Smooth muscle cell (in vitro differentiated cells): ENCODE measurements at regions not wholly inside any gene's neighbourhood (a gene's known extent, or its start where the extent isn't known, plus 50 kb on each side); places are given as distances from the start of the nearest gene placed in this dataset.

Source experiments
- DNase-seq: peaks from one replicate; lab custom pipeline; 2025; ENCODE audit not compliant: unreplicated experiment; lab: John Stamatoyannopoulos, UW
- H2AFZ ChIP-seq: fragments of 200-600 bp; sonication (generic); 2 replicates; pipeline ENCODE4 v1.6.0; 2016; ENCODE audit warnings: antibody characterized with exemption, low read depth, mild to moderate bottlenecking
- H3F3A ChIP-seq: fragments of 200-600 bp; sonication (generic); 2 replicates; pipeline ENCODE4 v1.6.0; 2017; ENCODE audit warnings: antibody characterized with exemption, low read depth
- H3K27ac ChIP-seq: fragments of 200-600 bp; sonication (generic); 2 replicates; pipeline ENCODE4 v1.5.1; 2016; ENCODE audit warnings: low read depth, mild to moderate bottlenecking
- H3K27me3 ChIP-seq: fragments of 200-600 bp; sonication (generic); 2 replicates; pipeline ENCODE4 v1.6.1; 2016; ENCODE audit warnings: low read depth, mild to moderate bottlenecking
- H3K36me3 ChIP-seq: fragments of 200-600 bp; sonication (generic); 2 replicates; pipeline ENCODE4 v1.5.1; 2016; ENCODE audit warnings: low read depth
- H3K4me1 ChIP-seq: fragments of 200-600 bp; sonication (generic); 2 replicates; pipeline ENCODE4 v1.5.1; 2016; ENCODE audit warnings: low read depth
- H3K4me2 ChIP-seq: fragments of 200-600 bp; sonication (generic); 2 replicates; pipeline ENCODE4 v1.6.0; 2016; ENCODE audit warnings: mild to moderate bottlenecking
- H3K4me3 ChIP-seq: fragments of 200-600 bp; sonication (generic); 2 replicates; pipeline ENCODE4 v1.5.1; 2016; ENCODE audit warnings: mild to moderate bottlenecking
- H3K79me2 ChIP-seq: fragments of 200-600 bp; sonication (generic); 2 replicates; pipeline ENCODE4 v1.6.0; 2016; ENCODE audit warnings: low read depth, mild to moderate bottlenecking
- H3K9ac ChIP-seq: fragments of 200-600 bp; sonication (generic); 2 replicates; pipeline ENCODE4 v1.6.0; 2016; ENCODE audit warnings: low read depth
- H3K9me3 ChIP-seq: fragments of 200-600 bp; sonication (generic); replicated peaks from 2 replicates; pipeline ENCODE4 v1.5.1; 2016; ENCODE audit warnings: low read depth
- H4K20me1 ChIP-seq: fragments of 200-600 bp; sonication (generic); 2 replicates; pipeline ENCODE4 v1.6.0; 2016; ENCODE audit warnings: low read depth
- WGBS: methylation state at CpG from one replicate; pipeline ENCODE4 v1.1.7; 2016; ENCODE audit warnings: low lambda C conversion rate; 5-methylcytosine and 5-hydroxymethylcytosine counted together
- TF ChIP-seq, protein P1 (sequence below): fragments of 200-600 bp; sonication (generic); IDR thresholded peaks from 2 replicates; pipeline ENCODE4 v1.5.1; 2017; ENCODE audit warnings: borderline replicate concordance, mild to moderate bottlenecking, antibody characterized with exemption; ENCODE audit not compliant: insufficient read depth, poor library complexity, severe bottlenecking

DNA sequence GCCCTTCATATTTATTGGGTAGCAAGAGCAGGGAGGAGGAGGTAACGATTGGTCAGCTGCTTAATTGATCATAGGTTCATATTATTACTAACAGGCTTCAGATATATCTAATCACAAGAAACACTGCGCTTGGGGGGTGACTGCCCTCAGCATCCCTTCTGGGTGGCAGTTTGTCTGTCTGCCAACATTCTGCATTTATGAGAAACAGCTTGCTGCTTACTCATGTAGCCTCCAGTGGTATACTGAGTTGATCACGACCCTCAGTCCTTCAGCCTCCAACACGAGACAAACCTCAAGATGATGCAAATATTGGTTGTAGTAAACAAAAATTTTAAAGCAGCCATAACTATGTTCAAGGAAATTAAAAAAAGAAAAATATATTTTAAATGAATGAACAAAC, 657.8 kb upstream of the PHF14 start:
- Histone ChIP-seq H3K4me2 (no peak overlapping the region), H3K27ac (no peak overlapping the region), H3K9me3 (no peaks in the 10 kb centered on the region), H3F3A (no peaks in the 10 kb centered on the region), H2AFZ (no peak overlapping the region), H4K20me1 (no peaks in the 10 kb centered on the region), H3K9ac (no peak overlapping the region), H3K36me3 (no peaks in the 10 kb centered on the region), H3K4me1 (no peaks in the 10 kb centered on the region), H3K27me3 (no peaks in the 10 kb centered on the region), H3K4me3 (no peak overlapping the region), H3K79me2 (no peaks in the 10 kb centered on the region)
- TF ChIP-seq, protein P1, sequence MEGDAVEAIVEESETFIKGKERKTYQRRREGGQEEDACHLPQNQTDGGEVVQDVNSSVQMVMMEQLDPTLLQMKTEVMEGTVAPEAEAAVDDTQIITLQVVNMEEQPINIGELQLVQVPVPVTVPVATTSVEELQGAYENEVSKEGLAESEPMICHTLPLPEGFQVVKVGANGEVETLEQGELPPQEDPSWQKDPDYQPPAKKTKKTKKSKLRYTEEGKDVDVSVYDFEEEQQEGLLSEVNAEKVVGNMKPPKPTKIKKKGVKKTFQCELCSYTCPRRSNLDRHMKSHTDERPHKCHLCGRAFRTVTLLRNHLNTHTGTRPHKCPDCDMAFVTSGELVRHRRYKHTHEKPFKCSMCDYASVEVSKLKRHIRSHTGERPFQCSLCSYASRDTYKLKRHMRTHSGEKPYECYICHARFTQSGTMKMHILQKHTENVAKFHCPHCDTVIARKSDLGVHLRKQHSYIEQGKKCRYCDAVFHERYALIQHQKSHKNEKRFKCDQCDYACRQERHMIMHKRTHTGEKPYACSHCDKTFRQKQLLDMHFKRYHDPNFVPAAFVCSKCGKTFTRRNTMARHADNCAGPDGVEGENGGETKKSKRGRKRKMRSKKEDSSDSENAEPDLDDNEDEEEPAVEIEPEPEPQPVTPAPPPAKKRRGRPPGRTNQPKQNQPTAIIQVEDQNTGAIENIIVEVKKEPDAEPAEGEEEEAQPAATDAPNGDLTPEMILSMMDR: no peak
- no peak for DNase-seq
- 76% methylated on average over 4 of the region's 4 CpGs for WGBS

DNA sequence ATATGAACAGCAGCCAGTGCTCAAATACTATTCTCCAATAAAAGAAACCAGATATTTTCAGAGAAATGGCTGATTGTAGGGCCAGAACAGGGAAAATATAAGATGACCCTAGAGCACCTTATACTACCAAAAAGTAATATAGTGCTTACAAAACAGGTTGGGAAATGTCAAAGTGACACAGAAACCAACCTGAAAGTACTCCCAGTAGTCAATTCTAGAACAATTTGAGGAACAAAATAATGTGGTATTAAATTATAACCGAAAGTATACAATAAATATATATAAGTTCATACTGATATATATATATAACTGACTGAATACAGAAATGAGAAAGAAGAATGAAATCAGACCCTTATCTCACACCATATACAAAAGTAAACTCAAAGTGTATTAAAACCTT, 657.2 kb upstream of the PHF14 start:
- H3K27ac ChIP-seq: no peak overlapping the region
- H3K4me1 ChIP-seq: no peaks in the 10 kb centered on the region
- 86% methylated on average over 1 of the region's 1 CpG for WGBS
- no peaks in the 10 kb centered on the region for H3K36me3 ChIP-seq
- no peaks in the 10 kb centered on the region for H3K9me3 ChIP-seq
- H3K27me3 ChIP-seq: no peaks in the 10 kb centered on the region
- TF ChIP-seq, protein P1: no peak
- H3K79me2 ChIP-seq: no peaks in the 10 kb centered on the region
- no peak overlapping the region for H3K9ac ChIP-seq
- H4K20me1 ChIP-seq: no peaks in the 10 kb centered on the region
- no peak overlapping the region for H3K4me2 ChIP-seq
- no peak for DNase-seq
- no peak overlapping the region for H3K4me3 ChIP-seq
- no peak overlapping the region for H2AFZ ChIP-seq
- H3F3A ChIP-seq: no peaks in the 10 kb centered on the region

GRCh38 chr7:10325395-10325794, 648.3 kb upstream of the PHF14 start:
- no peak overlapping the region for H3K27ac ChIP-seq
- no peaks in the 10 kb centered on the region for H3K9me3 ChIP-seq
- H3K4me1 ChIP-seq: no peaks in the 10 kb centered on the region
- TF ChIP-seq, protein P1: no peak
- no peaks in the 10 kb centered on the region for H4K20me1 ChIP-seq
- no peak overlapping the region for H3K4me2 ChIP-seq
- no peaks in the 10 kb centered on the region for H3K36me3 ChIP-seq
- no peaks in the 10 kb centered on the region for H3K79me2 ChIP-seq
- H2AFZ ChIP-seq: no peak overlapping the region
- no peak for DNase-seq
- H3K27me3 ChIP-seq: no peaks in the 10 kb centered on the region
- H3K9ac ChIP-seq: no peak overlapping the region
- WGBS: 37% methylated on average over 2 of the region's 2 CpGs
- no peak overlapping the region for H3K4me3 ChIP-seq
- H3F3A ChIP-seq: no peaks in the 10 kb centered on the region

- no peak overlapping the region for H3K27ac ChIP-seq
- H3K9ac ChIP-seq: no peak overlapping the region
- H3K9me3 ChIP-seq: no peaks in the 10 kb centered on the region
- WGBS: 90% methylated on average over 2 of the region's 2 CpGs
- no peaks in the 10 kb centered on the region for H4K20me1 ChIP-seq
- no peaks in the 10 kb centered on the region for H3K4me1 ChIP-seq
- TF ChIP-seq, protein P1: no peak
- no peaks in the 10 kb centered on the region for H3F3A ChIP-seq
- H3K36me3 ChIP-seq: no peaks in the 10 kb centered on the region
- no peaks in the 10 kb centered on the region for H3K27me3 ChIP-seq
- peak overlapping the region; percentile 13 for H2AFZ ChIP-seq
- no peak overlapping the region for H3K4me2 ChIP-seq
- no peak overlapping the region for H3K4me3 ChIP-seq
- no peak for DNase-seq
- no peaks in the 10 kb centered on the region for H3K79me2 ChIP-seq
These were observed 630.6 kb upstream of the PHF14 start for GRCh38 chr7:10343108-10343507.
